NCI-H146 treated with DMSO at 0.1 percent for 48 hours (cell line): ENCODE measurements at regions not wholly inside any gene's neighbourhood (a gene's known extent, or its start where the extent isn't known, plus 50 kb on each side); places are given as distances from the start of the nearest gene placed in this dataset.

ENCODE experiments used
- DNase-seq: peaks from one replicate; lab custom pipeline; 2025; ENCODE audit not compliant: unreplicated experiment; lab: John Stamatoyannopoulos, UW

GRCh38 chr16:79770244-79771064, 169.9 kb upstream of the MAF start:
- peak; percentile 7 for DNase-seq

- DNase-seq: no peak
Observed at GRCh38 chr16:79769928-79770243, 169.3 kb upstream of the MAF start.

DNA sequence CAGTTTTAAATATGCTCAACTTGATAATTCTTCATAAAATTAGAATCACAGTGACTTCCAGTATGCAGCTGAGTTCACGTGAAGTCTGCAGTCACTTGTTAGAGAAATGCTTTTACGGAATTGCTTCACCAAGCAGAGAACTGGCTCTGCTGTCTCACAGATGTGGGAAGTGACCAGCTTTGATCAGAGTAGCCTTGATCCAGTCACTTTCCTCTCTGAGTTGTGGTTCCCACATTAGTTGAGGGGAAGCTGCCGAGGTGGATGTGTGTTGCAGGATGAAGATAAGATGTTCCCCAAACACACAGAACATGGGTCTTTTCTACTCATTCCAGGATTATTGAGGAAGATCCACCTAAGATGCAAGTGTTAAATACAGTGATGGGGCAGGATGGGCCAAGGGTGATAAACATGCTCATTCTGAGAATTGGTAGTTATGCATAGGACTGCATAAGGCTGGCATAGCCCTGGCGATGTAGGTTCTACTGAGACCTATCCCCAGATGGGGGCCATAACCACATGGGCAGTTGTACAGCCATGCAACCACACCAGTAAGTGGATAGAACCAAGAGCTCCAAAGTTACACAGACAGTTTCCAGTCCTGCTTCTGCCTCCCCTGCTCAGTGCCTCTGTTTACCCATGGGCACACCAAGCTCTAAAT, 168.9 kb upstream of the MAF start:
- DNase-seq: no peak

DNA sequence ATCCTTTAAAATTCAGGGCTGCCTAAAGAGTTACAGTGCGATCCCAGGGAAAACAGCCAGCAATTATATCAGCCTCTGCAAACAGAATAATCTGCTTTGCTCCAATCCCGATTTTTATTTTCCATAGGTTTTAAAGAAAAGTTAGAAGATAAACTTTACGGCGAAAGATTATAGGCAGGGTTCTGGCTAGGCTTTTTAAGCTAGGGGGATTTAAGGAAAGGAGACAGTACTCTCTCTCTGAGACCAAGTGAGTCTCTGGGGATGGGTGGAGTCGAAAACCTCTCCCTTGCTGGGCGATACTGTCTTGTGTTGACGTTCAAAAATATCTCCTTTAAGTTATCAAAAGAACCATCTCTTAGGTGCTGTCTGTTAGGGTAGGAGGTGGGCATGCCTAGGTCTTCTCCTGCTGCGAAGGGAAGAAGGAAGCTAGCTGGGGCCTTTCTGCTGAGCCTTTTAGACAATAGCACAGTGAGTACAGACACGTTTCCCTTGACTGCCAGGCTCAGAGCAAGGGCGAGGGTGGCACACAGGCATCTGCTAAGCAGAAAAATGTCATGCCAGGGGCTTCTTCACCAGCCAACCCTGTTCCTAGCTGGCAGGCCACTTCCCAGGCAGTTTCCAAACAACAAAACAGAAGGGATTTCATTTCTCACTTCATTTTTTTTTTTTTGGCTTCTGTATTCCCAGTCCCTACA, 167.9 kb upstream of the MAF start:
- DNase-seq: no peak

- no peak for DNase-seq
Observed at GRCh38 chr16:79767421-79768275, 167.1 kb upstream of the MAF start.

DNA sequence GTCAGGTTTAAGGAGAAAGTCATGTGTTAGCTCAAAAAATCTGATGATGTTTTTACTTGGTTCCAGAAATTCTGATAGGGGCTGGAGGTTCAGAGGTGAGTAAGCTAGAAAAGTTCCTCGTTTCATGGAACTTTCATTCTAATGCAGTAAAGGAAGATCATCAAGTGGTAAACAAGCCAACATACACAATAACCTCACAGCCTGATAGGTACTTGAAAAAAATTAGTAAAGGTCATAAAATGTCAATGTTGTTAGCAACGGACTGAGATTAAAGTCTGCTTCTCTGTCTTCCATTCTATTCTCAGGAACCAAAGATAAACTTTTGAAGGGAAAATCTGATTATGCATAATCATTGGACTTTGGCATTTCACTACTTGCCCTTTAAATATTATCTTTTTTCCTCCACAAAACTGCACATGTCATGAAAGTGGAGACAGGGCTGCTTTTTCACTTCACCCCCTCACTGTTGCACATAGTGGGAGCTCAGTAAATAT, 165.4 kb upstream of the MAF start:
- DNase-seq: no peak

- DNase-seq: no peak
Observed at GRCh38 chr16:79765431-79765830, 164.9 kb upstream of the MAF start.

GRCh38 chr16:79764415-79765110, 164.0 kb upstream of the MAF start:
- no peak for DNase-seq

DNA sequence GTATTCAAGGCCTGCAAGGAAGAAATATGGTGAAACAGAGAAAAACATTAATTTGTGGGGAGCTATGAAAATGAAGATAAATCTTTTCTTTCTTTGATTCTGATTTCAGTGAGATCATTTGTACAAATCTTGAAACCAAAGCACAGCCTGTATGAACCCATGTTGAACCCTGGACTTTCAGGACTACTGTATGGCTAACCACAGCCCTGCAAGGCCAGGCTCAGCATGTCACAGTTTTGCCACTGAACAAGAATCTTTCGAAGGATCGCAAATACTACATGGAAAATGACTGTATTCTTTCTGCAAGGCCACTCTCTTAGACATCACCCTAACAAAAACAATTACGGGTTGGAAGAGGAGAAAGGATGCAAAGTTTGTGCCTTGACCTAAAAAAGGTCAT, 161.7 kb upstream of the MAF start:
- no peak for DNase-seq

DNA sequence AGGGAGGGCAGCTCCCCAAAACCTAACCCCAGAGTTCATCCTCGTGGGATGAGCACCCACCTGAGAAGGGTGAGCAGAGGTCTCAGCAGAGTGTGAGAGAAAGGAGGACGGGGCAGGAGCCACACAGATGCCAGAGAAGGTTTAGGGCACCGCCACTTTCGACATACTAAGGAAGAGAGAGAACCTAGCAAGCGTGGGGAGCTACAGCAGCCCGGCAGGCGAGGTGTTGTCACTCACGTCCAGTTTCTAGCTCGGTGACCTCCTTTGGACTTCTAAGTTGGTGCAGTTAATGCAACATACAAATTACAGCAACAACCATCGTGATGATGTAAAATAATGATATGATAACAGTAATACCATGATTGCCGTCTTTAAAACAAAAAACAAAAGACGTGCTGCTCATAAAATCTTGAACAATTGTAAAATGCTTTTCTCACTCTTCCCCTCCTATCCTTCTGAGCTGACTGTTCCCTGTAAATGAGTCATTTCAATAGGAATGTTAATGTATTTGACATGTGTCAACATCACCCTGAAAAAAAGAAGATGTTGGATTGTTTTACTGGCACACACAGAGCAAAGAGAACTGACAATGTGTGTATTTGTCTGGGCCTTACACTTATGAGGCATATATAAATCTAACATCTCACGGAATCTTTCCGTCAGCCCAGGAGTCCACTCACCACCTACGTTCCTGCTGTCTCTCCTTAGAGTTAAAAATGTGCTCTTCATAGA, 158.2 kb upstream of the MAF start:
- DNase-seq: no peak

DNA sequence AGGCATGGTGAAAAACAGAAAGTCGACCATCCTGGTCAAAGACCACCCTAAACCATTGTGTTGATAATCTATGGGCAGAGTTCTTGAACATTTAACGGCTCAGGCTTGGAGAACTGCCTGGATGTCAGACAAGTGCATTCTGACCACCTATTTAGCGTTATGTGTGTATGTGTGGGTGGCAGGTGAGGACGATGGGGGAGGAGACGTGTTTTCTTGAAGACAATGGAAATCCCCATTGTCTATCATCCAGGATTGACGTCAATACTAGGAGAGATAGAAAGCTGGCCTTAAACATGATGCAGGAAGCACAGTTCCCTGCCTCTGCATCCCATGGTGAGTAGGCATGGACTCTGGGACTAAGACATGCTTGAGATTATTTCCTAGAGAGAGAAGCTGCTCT, 157.4 kb upstream of the MAF start:
- no peak for DNase-seq

GRCh38 chr16:79757163-79757562, 156.6 kb upstream of the MAF start:
- no peak for DNase-seq

GRCh38 chr16:79756571-79756970, 156.0 kb upstream of the MAF start:
- DNase-seq: no peak

DNA sequence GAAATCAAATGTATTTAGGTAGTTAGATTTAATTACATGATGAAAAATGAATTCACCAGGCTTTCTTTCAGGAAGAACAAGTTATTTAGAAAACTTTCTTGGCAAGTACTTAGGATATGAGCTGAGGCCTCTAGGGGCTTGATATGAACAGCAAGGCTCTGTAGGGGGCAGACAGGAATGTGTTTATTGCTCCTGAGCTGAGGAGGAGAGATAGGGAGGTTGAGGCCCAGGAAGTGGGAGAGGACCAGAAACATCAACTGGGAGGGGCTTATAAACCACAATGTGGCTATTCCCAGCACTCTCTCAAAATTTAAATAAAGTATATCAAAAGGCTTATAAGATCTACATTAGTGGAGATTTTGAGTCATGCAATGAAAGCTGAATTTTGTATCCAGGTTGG, 154.0 kb upstream of the MAF start:
- no peak for DNase-seq

GRCh38 chr16:79754081-79754480, 153.5 kb upstream of the MAF start:
- no peak for DNase-seq

DNA sequence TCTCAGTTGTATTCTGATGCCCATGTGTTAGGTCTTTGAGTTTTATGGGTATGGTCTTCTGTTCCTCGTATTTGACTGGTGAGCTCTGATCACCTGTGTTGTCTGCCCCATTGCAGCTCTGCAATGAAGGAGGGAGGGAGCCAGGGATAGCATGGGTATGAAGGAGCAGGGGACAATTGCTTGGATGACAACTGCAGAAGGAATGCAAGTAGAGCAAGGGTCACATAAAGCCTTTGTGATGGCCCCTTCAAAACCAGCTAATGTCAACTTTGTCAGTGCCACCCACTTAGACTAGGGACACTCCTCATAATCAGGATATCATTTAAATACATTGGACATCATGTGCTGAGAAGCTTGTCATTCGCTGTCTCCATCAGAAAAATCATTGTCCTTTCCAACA, 152.7 kb upstream of the MAF start:
- no peak for DNase-seq

DNA sequence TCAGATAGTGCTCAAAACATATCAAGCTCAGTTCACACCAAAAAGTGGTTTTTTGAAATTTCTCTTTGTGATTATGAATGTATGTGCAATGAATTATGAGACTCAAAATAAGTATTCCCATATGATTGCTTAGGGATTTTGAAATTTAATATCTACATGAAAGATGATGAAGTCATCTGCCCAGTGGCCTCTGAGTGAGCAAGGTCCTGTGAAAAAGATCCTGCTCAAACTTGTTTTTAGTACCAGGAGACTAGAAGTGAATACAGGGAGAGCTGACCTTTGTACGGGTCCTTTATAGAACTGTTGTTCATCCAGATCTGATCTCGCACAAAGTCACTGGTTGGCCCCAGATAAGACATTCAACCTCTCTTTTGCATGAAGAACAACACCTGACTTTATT, 151.9 kb upstream of the MAF start:
- no peak for DNase-seq

GRCh38 chr16:79751471-79752184, 151.1 kb upstream of the MAF start:
- no peak for DNase-seq

GRCh38 chr16:79750311-79750710, 149.8 kb upstream of the MAF start:
- DNase-seq: no peak
